ENCODE measurements at regions not wholly inside any gene's neighbourhood (a gene's known extent, or its start where the extent isn't known, plus 50 kb on each side); places are given as distances from the start of the nearest gene placed in this dataset.

- DNase-seq = no peak
Observed at GRCh38 chr2:35416391-35417140, 939.0 kb upstream of the CRIM1 start.

DNA sequence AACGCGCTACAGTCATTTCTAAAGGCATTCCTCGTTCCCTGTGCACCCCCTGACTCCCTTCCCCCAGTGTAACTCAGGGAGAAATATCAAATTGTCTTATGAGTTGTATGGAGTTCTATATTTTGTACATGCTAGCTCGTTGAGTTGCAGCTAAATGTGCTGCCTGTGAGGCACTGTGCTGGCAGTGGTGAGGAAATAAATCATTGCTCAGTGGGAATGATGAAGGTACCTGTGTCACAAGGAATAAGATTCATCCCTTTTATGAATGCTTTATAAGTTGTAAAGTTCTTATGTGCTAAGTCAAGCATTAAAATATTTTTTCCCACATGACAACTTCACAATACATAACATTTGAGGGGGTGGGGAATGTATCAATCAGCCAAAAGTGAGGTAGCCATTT lies 939.6 kb upstream of the CRIM1 start:
- DNase-seq = no peak

DNA sequence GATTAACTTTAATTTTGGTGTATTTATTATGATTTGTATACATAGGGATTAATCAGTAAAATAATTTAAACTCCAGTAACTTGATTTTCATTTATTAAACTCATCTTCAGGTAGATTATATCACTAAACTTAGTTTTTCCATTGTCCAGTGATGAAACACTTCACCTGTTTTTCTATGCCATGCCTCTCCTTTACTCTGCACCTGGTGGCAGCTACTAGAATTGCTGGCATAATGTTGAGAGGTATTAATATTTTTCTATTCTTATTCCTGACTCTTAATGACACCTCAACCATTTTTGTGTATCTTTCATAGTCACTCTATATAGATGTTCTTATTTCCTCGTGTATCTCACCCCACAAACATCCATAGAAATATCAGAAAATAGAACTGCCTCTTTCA lies 940.3 kb upstream of the CRIM1 start:
- no peak for DNase-seq

DNA sequence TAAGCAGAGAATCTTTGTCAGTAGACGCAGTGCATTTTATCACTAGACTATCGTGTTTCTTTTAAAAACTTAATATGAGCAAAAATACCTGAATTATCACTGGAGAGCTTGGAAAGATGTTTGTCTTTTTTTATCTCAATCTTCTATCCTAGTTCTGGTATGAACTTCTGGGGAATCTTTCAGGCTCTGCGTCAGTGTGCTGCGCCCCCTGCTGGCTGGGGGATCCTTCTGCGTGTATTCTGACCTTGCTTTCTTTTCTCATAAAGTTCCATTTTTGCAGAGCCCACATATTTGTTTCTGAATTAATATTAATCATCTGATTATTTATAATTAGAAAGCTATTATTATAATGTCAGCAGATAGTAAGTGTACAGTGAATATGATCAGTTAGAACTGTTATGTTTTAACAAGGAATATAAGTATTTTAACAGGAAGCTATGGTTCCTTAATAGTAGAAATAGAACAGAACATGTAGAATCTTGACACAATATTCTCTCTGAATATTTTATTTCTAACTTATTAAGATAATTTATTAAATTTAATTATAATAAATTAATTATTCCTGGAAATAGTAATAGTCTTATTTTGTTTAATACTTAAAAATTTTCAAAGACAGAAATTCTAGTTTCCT lies 945.0 kb upstream of the CRIM1 start:
- peak in 1 of 2 experiments; percentile 44 for DNase-seq

DNA sequence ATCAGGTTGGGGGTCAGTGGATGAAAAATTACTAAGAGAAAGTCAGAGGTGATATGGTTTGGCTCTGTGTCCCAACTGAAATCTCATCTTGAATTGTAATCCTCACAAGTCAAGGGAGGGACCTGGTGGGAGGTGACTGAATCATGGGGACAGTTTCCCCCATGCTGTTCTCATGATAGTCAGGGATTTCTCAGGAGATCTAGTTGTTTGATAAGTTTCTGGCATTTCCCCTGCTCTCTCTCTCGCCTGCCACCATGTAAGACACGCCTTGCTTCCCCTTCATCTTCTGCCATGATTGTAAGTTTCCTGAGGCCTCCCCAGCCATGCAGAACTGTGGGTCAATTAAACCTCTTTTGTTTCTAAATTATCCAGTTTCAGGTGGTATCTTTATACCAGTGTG lies 945.8 kb upstream of the CRIM1 start:
- DNase-seq = no peak

DNA sequence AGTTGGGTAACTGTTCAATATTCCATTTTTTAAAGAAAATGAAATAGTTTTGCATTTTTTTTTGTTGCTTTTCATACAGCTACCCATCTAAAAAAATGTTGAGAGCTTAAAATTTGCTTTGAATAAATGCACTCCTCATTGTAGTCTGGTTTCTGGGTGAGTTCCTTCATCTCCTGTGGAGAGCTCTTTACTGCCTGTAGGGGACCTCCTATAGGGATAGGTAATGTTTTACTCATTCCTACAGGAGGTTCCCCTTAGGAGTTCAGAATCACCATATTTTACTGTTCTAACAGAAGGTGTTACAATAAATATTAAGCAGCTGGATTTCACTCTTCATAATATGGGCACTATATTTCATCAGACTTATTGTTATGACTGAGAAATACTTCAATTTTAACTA lies 947.3 kb upstream of the CRIM1 start:
- DNase-seq = no peak

GRCh38 chr2:35391736-35392442 lies 963.7 kb upstream of the CRIM1 start:
- no peak for DNase-seq

- DNase-seq = no peak
Observed at GRCh38 chr2:35378791-35379190, 976.8 kb upstream of the CRIM1 start.

DNA sequence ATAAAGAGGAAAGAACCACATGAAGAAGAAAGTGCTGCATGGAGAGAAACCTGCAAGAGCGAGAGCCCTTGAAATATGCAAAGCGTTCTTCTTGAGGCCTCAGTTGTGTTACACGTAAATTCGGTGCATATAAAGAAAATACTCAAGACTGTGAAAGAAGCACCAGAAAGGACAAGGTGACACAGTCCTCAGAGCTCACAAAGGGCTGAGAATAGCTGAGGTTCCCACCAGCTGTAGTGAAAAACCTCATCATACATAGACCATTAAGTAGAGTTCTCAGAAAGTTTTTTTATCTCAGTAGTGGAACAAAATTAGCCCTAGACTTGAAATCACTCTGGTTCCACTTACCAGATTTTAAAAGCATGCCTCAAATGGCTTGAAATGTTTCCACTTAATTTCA lies 980.7 kb upstream of the CRIM1 start:
- no peak for DNase-seq

DNA sequence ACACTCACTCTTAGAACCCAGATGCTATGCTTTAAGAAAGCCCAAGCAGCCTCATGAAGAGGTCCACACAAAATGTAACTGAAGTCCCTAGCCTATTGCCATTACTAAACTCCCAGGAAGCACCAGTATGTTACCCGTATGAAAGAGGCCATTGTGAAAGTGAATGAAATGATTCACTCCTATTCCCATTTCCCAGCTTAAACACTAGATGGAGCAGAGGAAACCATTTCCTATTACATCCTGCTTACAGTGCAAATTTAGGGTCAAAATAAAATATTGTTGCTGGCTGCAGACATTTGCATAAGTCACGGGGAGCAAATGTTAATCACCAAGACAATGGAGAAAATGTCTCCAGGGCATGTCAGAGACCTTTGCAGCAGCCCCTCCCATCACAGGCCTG lies 989.7 kb upstream of the CRIM1 start:
- DNase-seq = no peak

DNA sequence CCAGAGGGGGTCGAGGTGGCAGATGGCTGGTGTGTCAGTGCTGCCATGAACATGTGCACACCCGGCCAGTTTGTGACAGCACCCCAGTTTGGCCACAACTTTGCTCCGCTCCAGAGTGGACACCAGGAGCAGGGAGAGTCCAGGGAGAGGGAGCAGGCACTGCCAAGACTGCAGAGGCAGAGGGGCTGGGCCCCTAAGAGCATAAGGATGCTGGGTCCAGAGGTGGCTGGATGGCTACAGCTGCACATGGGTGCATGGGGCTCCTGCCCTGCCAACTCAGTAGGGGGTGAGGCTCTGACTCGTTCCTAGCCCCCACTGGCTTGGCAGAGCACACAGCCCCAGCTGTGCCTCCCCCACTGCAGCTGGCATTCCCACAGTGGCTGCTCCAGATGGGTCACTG lies 999.2 kb upstream of the CRIM1 start:
- DNase-seq = no peak

DNA sequence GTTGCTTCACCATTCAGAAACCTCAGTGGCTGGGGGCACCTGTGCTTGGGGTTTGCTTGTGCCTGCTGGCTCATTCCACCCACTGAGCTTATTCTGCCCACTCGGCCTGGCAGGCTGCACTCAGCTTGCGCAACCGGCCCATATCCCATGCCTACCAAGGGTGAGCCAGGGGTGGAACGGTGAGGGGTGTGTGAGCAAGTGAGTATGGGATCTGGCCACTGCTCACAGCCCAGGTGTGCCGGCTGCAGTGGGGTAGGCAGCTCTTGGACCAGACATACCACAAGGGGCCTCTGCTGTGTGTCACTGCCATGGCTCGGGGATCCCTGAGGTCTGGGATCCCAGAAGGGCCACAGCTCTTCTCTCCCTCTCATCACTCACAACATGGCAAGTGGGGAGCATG lies 1000.5 kb upstream of the CRIM1 start:
- no peak for DNase-seq

DNA sequence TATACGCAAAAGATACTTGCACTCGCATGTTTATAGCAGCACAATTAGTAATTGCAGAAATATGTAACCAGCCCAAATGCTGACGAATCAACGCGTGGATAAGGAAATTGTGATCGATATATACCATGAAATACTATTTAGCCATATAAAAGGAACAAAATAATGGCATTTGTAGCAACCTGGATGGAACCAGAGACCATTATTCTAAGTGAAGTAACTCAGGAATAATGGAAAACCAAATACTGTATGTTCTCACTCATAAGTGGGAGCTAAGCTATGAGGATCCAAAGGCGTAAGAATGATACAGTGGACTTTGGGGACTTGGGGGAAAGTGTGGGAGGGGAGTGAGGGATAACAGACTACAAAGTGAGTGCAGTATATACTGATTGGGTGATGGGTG lies 1008.0 kb upstream of the CRIM1 start:
- DNase-seq = no peak

DNA sequence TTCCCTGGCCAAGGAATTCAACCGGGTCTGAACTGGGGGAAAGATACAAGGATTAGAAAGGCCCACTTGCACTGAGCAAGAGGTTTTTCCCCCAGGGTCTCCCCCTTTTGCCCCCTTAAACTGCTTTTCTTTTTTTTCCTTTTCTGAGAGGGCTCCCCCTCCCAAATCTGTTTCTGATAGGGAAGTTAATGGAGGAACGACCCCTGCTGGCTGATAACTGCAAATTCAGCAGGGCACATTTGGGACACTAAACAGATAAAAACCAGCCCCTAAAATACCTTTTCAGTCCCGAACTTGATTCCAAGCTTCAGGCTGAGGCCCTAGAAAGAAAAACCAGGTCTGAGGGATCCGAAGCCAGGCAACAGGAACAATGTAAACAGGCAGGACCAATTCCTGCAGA lies 1012.4 kb upstream of the CRIM1 start:
- no peak for DNase-seq

GRCh38 chr2:35339211-35339610 lies 1016.4 kb upstream of the CRIM1 start:
- DNase-seq = no peak

- no peak for DNase-seq
Observed at GRCh38 chr2:35337922-35338321, 1017.7 kb upstream of the CRIM1 start.

DNA sequence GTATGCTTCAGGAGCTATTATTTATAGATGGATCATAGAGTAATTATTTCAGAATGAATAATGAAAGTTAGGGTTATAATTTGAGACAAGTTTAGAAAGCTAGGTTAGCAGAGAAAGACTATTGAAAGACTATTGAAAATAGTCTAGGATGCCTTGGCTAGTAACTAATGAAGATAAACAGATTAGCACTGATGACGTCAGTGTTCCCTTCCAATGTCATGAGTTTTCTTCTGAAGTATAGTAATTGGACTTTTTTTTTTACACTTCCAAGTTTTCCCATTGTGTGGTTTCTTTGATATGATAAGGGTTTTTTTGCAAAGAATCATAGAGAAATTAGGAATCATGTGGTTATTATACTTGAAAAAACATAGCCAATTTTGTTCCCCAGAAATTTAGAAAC lies 1041.5 kb upstream of the CRIM1 start:
- no peak for DNase-seq

DNA sequence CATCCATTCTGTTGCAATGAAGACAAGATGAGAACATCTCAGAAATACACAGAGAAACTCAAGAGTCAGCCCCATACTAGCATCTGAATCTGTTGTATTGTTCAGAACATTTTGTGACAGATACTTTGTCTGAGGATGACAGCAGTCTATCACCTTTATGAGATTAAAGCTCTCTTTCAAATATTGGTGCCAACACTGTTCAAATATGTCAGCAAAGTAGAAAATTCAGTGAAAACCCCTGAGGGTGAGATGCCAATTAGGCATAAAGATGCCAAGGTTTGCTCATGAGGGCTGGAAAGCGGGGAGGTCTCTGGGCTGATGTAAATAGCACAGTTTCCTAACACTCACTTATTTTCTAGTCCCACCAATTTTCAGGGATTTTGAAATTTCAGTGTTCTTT lies 1054.2 kb upstream of the CRIM1 start:
- no peak for DNase-seq

DNA sequence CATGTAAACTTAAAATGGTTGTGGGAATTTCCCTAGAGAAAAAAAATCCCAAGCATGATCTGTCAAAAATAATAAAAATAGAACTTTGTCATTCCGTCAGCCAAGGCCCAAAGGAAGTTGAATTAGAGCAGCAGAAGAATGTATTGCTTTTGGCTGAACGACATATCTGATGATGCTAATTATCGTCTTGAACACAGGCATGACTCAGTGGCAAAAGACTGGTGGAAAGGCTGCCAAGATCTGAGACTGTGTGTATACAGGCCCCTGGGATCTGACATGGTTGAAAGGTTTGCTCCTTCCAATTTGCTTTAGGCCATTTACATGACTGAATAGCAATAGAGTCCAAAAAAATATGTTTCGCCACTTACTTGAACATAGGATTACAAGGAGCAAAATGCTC lies 1057.1 kb upstream of the CRIM1 start:
- no peak for DNase-seq

GRCh38 chr2:35297403-35297802 lies 1058.2 kb upstream of the CRIM1 start:
- DNase-seq = no peak

GRCh38 chr2:35294636-35295263 lies 1060.8 kb upstream of the CRIM1 start:
- no peak for DNase-seq

GRCh38 chr2:35293261-35293660 lies 1062.3 kb upstream of the CRIM1 start:
- DNase-seq = no peak

DNA sequence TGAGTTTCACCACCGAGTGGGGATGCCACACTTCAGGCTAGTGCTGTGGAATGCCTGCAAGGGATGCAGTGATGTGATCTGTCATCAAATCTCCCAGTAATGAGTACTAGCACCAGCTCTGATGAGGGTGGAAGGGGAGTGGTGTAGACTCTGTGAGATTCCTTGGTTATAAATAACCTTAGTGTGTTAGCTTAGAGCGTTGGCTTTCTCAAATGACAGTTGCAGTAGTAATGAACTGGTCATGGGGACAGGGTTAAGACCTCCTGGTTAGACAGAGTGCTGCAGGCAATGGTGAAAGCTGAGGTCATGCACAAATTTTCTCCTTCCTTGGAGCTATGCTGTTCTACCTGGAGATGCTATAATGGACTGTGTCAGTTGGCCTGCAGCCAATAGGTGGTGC lies 1063.4 kb upstream of the CRIM1 start:
- no peak for DNase-seq

DNA sequence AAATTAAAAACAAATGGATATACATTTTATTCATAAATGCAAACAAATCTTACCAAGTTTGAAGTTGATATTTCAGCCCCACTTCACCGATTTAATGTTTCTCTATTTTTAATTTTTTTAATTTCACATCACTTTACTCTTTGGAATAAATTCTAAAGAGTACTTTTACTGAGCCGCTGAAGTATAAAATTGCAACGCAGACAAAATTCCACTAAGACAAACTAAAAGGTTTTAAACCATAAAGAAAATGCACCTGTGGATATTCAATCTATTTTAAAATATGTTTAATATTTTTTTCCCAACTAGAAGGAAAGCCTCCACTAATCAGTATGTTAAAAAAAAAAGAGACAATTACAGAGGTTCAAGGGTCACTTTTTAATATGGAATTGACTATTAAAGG lies 1073.9 kb upstream of the CRIM1 start:
- DNase-seq = no peak

Data from stimulated activated CD4-positive, alpha-beta T cell treated with anti-CD3 and anti-CD28 coated beads, Interleukin-4, amount 100 ng/mL, for 4 hours (primary cell).